ENCODE measurements at regions not wholly inside any gene's neighbourhood (a gene's known extent, or its start where the extent isn't known, plus 50 kb on each side); places are given as distances from the start of the nearest gene placed in this dataset.

DNA sequence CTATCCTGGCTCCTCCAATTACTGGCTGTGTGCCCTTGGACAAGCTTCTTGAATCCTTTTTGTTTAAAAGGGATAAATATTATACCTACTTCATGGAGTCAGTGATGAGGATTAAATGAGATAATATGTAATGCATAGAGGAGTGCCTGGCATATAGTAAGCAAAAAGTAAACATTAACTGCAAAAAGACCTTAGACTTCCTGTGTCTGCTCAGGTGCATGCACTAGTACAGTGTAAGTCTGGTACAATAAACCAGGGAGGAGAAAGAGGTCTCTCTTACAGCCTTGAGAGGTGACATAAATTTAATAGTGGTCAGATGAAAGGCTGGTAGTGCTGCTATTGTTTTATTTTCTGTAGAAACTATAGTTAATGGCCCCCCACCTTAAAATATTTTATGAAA lies 305.2 kb upstream of the MIS18BP1 start (continued):
- no peak for TF ChIP-seq SRF (IDR thresholded peaks at IDR 0.05; ENCODE audit: low read depth)
- TF ChIP-seq POLR2AphosphoS5 (IDR thresholded peaks at IDR 0.05; ENCODE audit: low read depth, low read length), result no peak
- TF ChIP-seq, protein P1, sequence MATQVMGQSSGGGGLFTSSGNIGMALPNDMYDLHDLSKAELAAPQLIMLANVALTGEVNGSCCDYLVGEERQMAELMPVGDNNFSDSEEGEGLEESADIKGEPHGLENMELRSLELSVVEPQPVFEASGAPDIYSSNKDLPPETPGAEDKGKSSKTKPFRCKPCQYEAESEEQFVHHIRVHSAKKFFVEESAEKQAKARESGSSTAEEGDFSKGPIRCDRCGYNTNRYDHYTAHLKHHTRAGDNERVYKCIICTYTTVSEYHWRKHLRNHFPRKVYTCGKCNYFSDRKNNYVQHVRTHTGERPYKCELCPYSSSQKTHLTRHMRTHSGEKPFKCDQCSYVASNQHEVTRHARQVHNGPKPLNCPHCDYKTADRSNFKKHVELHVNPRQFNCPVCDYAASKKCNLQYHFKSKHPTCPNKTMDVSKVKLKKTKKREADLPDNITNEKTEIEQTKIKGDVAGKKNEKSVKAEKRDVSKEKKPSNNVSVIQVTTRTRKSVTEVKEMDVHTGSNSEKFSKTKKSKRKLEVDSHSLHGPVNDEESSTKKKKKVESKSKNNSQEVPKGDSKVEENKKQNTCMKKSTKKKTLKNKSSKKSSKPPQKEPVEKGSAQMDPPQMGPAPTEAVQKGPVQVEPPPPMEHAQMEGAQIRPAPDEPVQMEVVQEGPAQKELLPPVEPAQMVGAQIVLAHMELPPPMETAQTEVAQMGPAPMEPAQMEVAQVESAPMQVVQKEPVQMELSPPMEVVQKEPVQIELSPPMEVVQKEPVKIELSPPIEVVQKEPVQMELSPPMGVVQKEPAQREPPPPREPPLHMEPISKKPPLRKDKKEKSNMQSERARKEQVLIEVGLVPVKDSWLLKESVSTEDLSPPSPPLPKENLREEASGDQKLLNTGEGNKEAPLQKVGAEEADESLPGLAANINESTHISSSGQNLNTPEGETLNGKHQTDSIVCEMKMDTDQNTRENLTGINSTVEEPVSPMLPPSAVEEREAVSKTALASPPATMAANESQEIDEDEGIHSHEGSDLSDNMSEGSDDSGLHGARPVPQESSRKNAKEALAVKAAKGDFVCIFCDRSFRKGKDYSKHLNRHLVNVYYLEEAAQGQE (IDR thresholded peaks at IDR 0.05; ENCODE audit: low read depth), result no peak
- TF ChIP-seq POLR2A (IDR thresholded peaks at IDR 0.05; ENCODE audit: borderline replicate concordance, extremely low read depth, insufficient read depth, insufficient read length), result no peak
- TF ChIP-seq EZH2 (IDR thresholded peaks at IDR 0.05), result no peak
- no peak for TF ChIP-seq FOSL1 (IDR thresholded peaks at IDR 0.05; ENCODE audit: low read depth)
- TF ChIP-seq JUND (IDR thresholded peaks at IDR 0.05), result no peak

DNA sequence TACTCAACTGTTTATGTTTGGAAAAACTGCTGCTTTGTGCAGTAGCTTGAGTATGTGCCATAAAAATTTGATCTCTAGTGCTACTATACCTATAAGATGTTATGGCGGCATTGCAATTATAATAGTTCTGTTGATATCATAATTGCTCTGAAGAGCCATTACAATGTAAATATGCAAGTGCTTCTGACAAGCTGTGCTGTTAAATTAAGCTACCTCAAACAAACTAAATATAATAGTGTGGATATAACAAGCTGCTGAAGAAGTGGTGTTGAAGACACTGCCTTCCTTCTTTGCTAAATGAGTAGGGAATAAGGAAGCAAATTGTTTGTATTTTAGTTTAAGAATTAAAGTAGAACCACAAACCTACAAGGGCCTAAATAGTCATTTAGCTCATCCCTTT lies 301.0 kb upstream of the MIS18BP1 start:
- Histone ChIP-seq H3K79me2 (ENCODE audit: insufficient read depth, low read length) (no peaks in the 10 kb centered on the region), H3K9me2 (ENCODE audit: insufficient read depth) (no peaks in the 10 kb centered on the region), H3K4me2 (ENCODE audit: low read length) (no peak overlapping the region), H3K9me3 (ENCODE audit: control insufficient read depth in 1 of 2, insufficient read depth in 1 of 2, low read depth in 1 of 2, low read length in 2 of 2) (no peaks in the 10 kb centered on the region), H3K27ac (ENCODE audit: low read depth, low read length) (no peak overlapping the region), H3K27me3 (ENCODE audit: insufficient read depth, low read length) (no peaks in the 10 kb centered on the region), H3K4me3 (replicated peaks in 1 of 2; ENCODE audit: low read depth in 1 of 2, low read length in 2 of 2) (no peak overlapping the region), H3K9ac (ENCODE audit: low read length) (no peak overlapping the region), H3K36me3 (ENCODE audit: control insufficient read depth in 1 of 2, insufficient read depth in 2 of 2, low read length in 2 of 2) (no peaks in the 10 kb centered on the region), H4K20me1 (ENCODE audit: insufficient read depth) (no peaks in the 10 kb centered on the region), H3K4me1 (ENCODE audit: control insufficient read depth in 1 of 2, insufficient read depth in 2 of 2, low read length in 2 of 2) (no peaks in the 10 kb centered on the region), H2AFZ (ENCODE audit: low read depth, low read length, poor library complexity, severe bottlenecking) (no peak overlapping the region)
- no peak for ATAC-seq
- intact Hi-C loops (cut with micrococcal nuclease), result no loop called here
- RAD21 ChIA-PET (ENCODE audit: low non-redundant PET in 1 of 2, low total read pairs in 2 of 2, uncharacterized antibody in 2 of 2, unreplicated experiment in 2 of 2), result no interaction called here
- BruUV-seq (replicated peaks), result no TSS peak
- CTCF ChIA-PET, result no interaction called here
- no peak for DNase-seq (ENCODE audit: low read depth, low spot score)
- POLR2A ChIA-PET, result no interaction called here
- TF ChIP-seq YY1 (IDR thresholded peaks at IDR 0.05; ENCODE audit: extremely low read depth, insufficient replicate concordance, low read depth, low read length), result no peak
- no peak for TF ChIP-seq ZFX (IDR thresholded peaks at IDR 0.05)
- no peak for TF ChIP-seq EGR1 (IDR thresholded peaks at IDR 0.05; ENCODE audit: low read depth)
- TF ChIP-seq, protein P2, sequence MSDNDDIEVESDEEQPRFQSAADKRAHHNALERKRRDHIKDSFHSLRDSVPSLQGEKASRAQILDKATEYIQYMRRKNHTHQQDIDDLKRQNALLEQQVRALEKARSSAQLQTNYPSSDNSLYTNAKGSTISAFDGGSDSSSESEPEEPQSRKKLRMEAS (IDR thresholded peaks at IDR 0.05), result no peak
- TF ChIP-seq, protein P3, sequence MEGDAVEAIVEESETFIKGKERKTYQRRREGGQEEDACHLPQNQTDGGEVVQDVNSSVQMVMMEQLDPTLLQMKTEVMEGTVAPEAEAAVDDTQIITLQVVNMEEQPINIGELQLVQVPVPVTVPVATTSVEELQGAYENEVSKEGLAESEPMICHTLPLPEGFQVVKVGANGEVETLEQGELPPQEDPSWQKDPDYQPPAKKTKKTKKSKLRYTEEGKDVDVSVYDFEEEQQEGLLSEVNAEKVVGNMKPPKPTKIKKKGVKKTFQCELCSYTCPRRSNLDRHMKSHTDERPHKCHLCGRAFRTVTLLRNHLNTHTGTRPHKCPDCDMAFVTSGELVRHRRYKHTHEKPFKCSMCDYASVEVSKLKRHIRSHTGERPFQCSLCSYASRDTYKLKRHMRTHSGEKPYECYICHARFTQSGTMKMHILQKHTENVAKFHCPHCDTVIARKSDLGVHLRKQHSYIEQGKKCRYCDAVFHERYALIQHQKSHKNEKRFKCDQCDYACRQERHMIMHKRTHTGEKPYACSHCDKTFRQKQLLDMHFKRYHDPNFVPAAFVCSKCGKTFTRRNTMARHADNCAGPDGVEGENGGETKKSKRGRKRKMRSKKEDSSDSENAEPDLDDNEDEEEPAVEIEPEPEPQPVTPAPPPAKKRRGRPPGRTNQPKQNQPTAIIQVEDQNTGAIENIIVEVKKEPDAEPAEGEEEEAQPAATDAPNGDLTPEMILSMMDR (IDR thresholded peaks at IDR 0.05 in 2 of 3, conservative IDR thresholded peaks at IDR 0.05 in 1 of 3; ENCODE audit: borderline replicate concordance in 1 of 3, insufficient read depth in 1 of 3, low read depth in 2 of 3, low read length in 2 of 3), result no peak
- TF ChIP-seq EZH2phosphoT487 (IDR thresholded peaks at IDR 0.05; ENCODE audit: borderline replicate concordance), result no peak
- TF ChIP-seq JUND (IDR thresholded peaks at IDR 0.05), result no peak
- TF ChIP-seq SIN3A (IDR thresholded peaks at IDR 0.05; ENCODE audit: low read depth), result no peak
- no peak for TF ChIP-seq ELF1 (IDR thresholded peaks at IDR 0.05; ENCODE audit: borderline replicate concordance, low read depth)
- TF ChIP-seq, protein P1 (IDR thresholded peaks at IDR 0.05; ENCODE audit: low read depth), result no peak
- TF ChIP-seq FOSL1 (IDR thresholded peaks at IDR 0.05; ENCODE audit: low read depth), result no peak
- no peak for TF ChIP-seq CEBPB (IDR thresholded peaks at IDR 0.05; ENCODE audit: low read depth)
- TF ChIP-seq, protein P4, sequence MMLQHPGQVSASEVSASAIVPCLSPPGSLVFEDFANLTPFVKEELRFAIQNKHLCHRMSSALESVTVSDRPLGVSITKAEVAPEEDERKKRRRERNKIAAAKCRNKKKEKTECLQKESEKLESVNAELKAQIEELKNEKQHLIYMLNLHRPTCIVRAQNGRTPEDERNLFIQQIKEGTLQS (IDR thresholded peaks at IDR 0.05), result no peak
